GM21423 (cell line): ENCODE measurements at regions not wholly inside any gene's neighbourhood (a gene's known extent, or its start where the extent isn't known, plus 50 kb on each side); places are given as distances from the start of the nearest gene placed in this dataset.

ENCODE experiments used
- ATAC-seq: cut with Tn5 transposase; IDR thresholded peaks from one replicate; pipeline ENCODE4 v1.9.1; 2021; ENCODE audit warnings: mild to moderate bottlenecking, moderate library complexity; ENCODE audit not compliant: unreplicated experiment

DNA sequence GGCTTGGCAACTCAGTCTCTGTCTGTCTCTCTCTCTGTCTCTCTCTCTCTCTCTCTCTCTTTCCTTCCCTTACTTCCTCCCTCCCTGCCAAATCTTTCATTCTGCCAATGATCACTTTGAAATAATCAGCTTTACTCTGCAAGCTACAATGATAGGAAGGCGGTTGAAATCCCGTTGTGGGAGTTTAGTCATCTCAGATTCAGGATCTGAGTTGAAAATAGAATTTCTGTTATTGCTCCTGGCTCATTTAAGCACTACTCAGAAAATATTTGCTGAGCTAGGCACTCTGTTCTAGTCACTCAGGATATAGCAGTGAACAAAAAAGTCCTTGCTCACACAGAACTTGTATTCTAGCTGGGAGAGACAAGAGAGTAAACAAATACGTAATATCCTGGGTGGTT lies 56.3 kb upstream of the DCTD start:
- ATAC-seq = no peak

DNA sequence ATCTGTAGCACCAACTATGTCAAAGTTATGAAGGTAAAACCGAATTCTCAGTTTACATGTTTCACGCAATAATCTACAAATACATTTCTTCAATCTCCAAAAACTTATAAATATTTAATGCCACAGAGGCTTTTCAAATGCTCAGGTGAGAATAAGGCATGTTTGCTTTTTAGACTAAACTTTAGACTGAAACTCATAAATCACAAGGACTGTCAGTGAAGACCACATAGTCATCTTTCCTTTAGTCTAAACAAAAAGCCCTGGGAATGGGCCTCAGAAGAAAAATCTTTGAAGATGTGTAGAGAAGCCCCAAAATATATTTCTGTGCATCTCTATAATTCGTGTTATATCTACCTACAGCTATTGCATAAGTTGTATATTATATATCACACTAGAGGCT lies 54.5 kb upstream of the DCTD start:
- ATAC-seq = no peak

DNA sequence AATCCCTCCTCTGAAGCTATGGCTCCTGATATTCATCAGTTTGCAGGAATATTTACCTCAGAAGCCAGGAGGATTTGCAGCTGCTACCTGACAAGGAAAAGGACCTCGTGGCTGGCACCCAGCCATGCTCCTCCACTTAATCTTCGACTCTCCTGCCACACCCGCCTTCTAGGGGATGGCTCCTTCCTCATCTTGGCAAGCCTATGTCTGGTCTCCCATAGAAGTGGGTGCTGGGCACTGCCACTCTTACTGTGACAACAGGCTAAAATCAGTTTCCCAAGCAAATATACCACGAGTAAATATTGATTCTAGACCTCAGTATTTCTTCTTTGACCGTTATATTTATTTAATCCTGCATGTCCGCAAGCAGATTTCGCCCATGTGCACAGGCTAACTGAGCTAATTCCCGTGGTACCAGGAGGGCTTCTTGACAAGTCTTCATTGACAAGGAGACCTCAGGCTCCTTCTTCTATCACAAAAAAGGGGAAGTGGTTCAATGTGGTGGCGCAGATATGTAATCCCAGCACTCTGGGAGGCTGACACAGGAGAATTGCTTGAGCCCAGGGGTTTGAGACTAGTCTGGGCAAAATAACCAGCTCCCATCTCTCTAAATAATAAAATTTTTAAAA lies 52.6 kb upstream of the DCTD start:
- peak; percentile 70 for ATAC-seq

DNA sequence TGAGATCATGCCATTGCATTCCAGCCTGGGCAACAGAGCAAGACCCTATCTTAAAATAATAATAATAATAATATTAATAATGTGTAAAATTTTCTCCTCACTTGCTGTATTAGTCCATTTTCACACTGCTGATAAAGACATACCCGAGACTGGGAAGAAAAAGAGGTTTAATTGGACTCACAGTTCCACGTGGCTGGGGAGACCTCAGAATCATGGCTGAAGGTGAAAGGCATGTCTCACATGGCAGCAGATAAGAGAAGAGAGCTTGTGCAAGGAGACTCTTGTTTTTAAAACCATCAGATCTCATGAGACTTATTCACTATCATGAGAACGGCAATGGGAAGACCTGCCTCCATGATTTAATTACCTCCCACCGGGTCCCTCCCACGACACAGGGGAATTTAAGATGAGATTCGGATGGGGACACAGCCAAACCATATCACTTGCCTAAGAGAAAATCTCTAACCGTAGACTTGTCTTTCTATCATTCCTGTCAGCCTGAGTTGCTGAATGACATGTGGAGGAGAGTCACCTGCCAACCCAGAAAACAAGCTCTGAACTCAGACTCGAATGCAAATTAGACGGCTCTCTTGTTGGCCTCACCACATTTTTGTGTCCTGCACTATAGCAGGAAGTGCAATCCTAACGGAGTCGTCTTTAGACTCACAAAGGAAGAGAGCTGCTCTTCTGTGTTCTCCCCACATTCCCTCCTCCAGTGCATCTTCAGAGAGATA lies 51.9 kb upstream of the DCTD start:
- peak; percentile 41 for ATAC-seq

DNA sequence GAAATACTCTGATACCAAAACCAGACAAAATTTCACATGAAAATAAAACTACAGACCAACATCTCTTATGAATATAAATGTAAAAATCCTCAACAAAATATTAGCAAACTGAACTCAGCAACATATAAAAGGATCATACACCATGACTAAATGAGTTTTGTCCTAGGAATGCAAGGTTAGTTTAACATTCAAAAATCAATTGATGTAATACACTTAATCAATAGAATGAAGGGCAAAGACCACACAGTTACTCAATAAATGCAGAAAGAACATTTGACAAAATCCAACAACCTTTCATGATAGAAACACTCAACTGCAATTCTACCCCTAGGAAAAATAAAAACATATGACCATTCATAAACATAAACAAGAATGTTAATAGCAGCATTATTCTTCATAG lies 50.2 kb upstream of the DCTD start:
- no peak for ATAC-seq
